Upper lobe of left lung (tissue), 4 donors: ENCODE measurements at regions not wholly inside any gene's neighbourhood (a gene's known extent, or its start where the extent isn't known, plus 50 kb on each side); places are given as distances from the start of the nearest gene placed in this dataset.

Experiments
- EP300 ChIP-seq, 4 donors: sonication (generic); formaldehyde crosslinking; IDR thresholded peaks; one replicate each; pipeline ENCODE4 v1.5.1; 2017; ENCODE audit warnings: antibody characterized with exemption in 4 of 4, control low read depth in 2 of 4
- POLR2A ChIP-seq, 4 donors: fragments of 450-650 bp; IDR thresholded peaks; one replicate each; pipeline ENCODE4 v1.5.1; 2016 to 2017; ENCODE audit warnings: antibody characterized with exemption in 4 of 4, mild to moderate bottlenecking in 2 of 4
- POLR2AphosphoS5 ChIP-seq, 2 donors: sonication (generic); formaldehyde crosslinking; IDR thresholded peaks; one replicate each; pipeline ENCODE4 v1.5.1; 2017; ENCODE audit warnings: antibody characterized with exemption in 2 of 2
- TF ChIP-seq, protein P1 (sequence below), 6 experiments: fragments of 450-650 bp in 4 of 6; fragments of 200-600 bp in 2 of 6; sonication (generic) in 2 of 6; IDR thresholded peaks; one replicate each; pipeline ENCODE4 v1.5.1; 2016 to 2019; ENCODE audit warnings: antibody characterized with exemption in 6 of 6

DNA sequence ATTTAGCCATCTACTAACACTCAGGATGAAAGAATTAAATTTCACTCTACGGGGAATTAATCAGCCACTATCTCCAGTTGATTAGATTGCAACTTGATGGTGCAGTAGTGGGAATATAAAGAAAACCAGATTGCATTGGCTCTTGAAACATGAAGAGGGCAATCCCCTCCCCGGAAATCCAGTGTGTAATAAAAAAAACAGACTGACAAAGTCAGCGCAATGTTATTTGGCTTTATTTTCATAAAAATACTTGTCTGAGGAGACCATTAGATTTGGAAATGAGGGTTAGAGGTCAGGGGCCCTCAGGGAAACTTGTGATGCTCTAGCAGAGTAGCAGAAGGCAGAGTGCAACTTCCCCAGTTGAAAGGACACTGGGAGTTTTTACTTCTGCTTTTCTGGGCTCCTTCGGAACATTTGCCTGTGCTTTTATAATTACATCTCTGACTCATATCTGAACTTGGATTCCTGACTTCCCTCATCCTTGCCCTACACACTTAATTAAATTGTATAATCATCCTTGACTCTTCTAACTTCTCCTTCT lies 326.8 kb downstream of the TUSC7 start:
- TF ChIP-seq POLR2AphosphoS5 (IDR thresholded peaks at IDR 0.05) (peak in 1 of 2 donors; percentile 25), POLR2A (IDR thresholded peaks at IDR 0.05) (no peak), EP300 (IDR thresholded peaks at IDR 0.05) (peak in 1 of 4 donors; percentile 46)
- TF ChIP-seq, protein P1, sequence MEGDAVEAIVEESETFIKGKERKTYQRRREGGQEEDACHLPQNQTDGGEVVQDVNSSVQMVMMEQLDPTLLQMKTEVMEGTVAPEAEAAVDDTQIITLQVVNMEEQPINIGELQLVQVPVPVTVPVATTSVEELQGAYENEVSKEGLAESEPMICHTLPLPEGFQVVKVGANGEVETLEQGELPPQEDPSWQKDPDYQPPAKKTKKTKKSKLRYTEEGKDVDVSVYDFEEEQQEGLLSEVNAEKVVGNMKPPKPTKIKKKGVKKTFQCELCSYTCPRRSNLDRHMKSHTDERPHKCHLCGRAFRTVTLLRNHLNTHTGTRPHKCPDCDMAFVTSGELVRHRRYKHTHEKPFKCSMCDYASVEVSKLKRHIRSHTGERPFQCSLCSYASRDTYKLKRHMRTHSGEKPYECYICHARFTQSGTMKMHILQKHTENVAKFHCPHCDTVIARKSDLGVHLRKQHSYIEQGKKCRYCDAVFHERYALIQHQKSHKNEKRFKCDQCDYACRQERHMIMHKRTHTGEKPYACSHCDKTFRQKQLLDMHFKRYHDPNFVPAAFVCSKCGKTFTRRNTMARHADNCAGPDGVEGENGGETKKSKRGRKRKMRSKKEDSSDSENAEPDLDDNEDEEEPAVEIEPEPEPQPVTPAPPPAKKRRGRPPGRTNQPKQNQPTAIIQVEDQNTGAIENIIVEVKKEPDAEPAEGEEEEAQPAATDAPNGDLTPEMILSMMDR (IDR thresholded peaks at IDR 0.05): no peak
